Activated naive CD4-positive, alpha-beta T cell treated with anti-CD3 and anti-CD28 coated beads for 36 hours (primary cell): ENCODE measurements at regions not wholly inside any gene's neighbourhood (a gene's known extent, or its start where the extent isn't known, plus 50 kb on each side); places are given as distances from the start of the nearest gene placed in this dataset.

Experiments
- CTCF ChIA-PET: fragments of 350-600 bp; sonication (Branson Sonifier 250); formaldehyde crosslinking; loops from one replicate; lab custom pipeline; 2021; ENCODE audit warnings: antibody characterized with exemption; lab: Charles Lee
- DNase-seq: peaks from one replicate; pipeline ENCODE4 v3.0.0-alpha.2; 2020
- H3K27ac Mint-ChIP-seq: one replicate; pipeline ENCODE4 v1.8.0; 2021; ENCODE audit warnings: mild to moderate bottlenecking, mixed read lengths
- H3K27me3 Mint-ChIP-seq: one replicate; pipeline ENCODE4 v1.8.0; 2021; ENCODE audit warnings: low read depth, mixed read lengths
- H3K36me3 Mint-ChIP-seq: one replicate; pipeline ENCODE4 v1.8.0; 2021; ENCODE audit warnings: low read depth, mixed read lengths
- H3K4me1 Mint-ChIP-seq: one replicate; pipeline ENCODE4 v1.8.0; 2021; ENCODE audit warnings: low read depth, mixed read lengths
- H3K4me3 Mint-ChIP-seq: one replicate; pipeline ENCODE4 v1.8.0; 2021; ENCODE audit warnings: mild to moderate bottlenecking, moderate library complexity, mixed read lengths
- H3K9me3 Mint-ChIP-seq: one replicate; pipeline ENCODE4 v1.8.0; 2021; ENCODE audit warnings: mixed read lengths
- intact Hi-C: fragments of 100-400 bp; cut with micrococcal nuclease; formaldehyde crosslinking; loops from one replicate; pipeline ENCODE4 v1.15.1; 2023

GRCh38 chr9:108456903-108457302 is 398.9 kb downstream of the ACTL7B start:
- no peak overlapping the region for H3K27ac Mint-ChIP-seq
- CTCF ChIA-PET, result interaction anchor here (0.8 to 1.2 kb wide), 2 partner anchors 8 to 12 kb away, joined by 3 read pairs; no protein-coding TSS in a partner anchor
- H3K27me3 Mint-ChIP-seq, result no peaks in the 10 kb centered on the region
- no peak for DNase-seq
- peaks cover 2% of the 10 kb centered on the region for H3K9me3 Mint-ChIP-seq
- no peak overlapping the region for H3K4me3 Mint-ChIP-seq
- intact Hi-C loops, result no loop called here
- no peaks in the 10 kb centered on the region for H3K4me1 Mint-ChIP-seq
- no peaks in the 10 kb centered on the region for H3K36me3 Mint-ChIP-seq

- CTCF ChIA-PET, result no interaction called here
- H3K27me3 Mint-ChIP-seq, result no peaks in the 10 kb centered on the region
- intact Hi-C loops, result no loop called here
- H3K4me1 Mint-ChIP-seq, result no peaks in the 10 kb centered on the region
- H3K4me3 Mint-ChIP-seq, result no peak overlapping the region
- peaks cover 11% of the 10 kb centered on the region for H3K9me3 Mint-ChIP-seq
- H3K36me3 Mint-ChIP-seq, result no peaks in the 10 kb centered on the region
- H3K27ac Mint-ChIP-seq, result no peak overlapping the region
- DNase-seq, result no peak
Observed at GRCh38 chr9:108445431-108446071, 410.2 kb downstream of the ACTL7B start.

DNA sequence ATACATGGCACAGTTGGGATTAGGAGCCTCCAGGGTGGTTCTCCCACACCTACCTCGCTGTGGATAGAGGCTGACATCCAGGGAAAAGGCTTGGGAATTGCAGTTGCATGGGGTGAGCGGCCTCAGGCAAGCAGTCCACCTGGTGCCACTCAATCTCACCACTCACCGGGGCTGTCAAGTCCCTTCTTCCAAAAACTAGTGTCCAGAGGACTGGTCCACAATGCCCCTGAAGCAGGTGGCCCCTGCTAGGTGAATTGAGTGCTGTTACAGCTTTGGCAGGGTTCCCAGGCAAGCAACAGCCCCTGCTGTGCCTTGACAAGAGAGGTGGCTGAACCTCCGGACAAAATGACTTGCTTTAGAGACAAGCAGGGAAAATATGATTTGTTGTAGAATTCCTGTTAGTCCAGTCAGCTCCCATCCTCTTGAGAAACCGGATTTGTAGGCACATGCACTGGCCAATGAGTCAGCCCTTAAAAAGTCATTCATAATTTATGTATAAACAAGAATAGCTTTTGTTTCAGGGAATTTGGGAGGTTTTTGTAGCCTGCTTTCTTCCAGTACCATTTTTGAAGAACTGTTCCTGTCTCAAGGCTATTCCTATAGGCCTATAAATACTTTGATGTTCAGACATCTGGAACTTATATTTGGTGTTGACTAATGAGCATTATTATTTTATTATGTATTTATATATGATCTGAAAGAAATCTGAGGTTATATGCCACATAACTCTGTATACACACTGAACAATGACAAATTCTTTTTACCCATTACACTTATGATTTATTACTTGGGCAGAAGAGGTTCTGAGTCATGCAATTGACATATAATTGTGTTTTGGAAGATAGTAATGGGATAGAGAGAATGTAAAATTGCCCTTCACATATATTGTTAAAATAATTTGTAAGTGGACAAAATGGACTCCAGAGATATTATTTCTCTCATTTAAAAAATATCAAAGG is 411.1 kb downstream of the ACTL7B start:
- no peaks in the 10 kb centered on the region for H3K4me1 Mint-ChIP-seq
- no peak overlapping the region for H3K4me3 Mint-ChIP-seq
- DNase-seq, result no peak
- intact Hi-C loops, result no loop called here
- no peak overlapping the region for H3K27ac Mint-ChIP-seq
- no peaks in the 10 kb centered on the region for H3K27me3 Mint-ChIP-seq
- CTCF ChIA-PET, result no interaction called here
- no peaks in the 10 kb centered on the region for H3K36me3 Mint-ChIP-seq
- H3K9me3 Mint-ChIP-seq, result peaks cover 11% of the 10 kb centered on the region

- Mint-ChIP-seq H3K4me1 (no peaks in the 10 kb centered on the region), H3K27me3 (no peaks in the 10 kb centered on the region), H3K9me3 (peaks cover 6% of the 10 kb centered on the region), H3K27ac (no peak overlapping the region), H3K4me3 (no peak overlapping the region), H3K36me3 (no peaks in the 10 kb centered on the region)
- intact Hi-C loops, result no loop called here
- CTCF ChIA-PET, result no interaction called here
- DNase-seq, result no peak
Observed at GRCh38 chr9:108443741-108444140, 412.0 kb downstream of the ACTL7B start.

GRCh38 chr9:108443019-108443633 is 412.7 kb downstream of the ACTL7B start:
- intact Hi-C loops, result no loop called here
- DNase-seq, result no peak
- Mint-ChIP-seq H3K4me1 (no peaks in the 10 kb centered on the region), H3K4me3 (no peak overlapping the region), H3K36me3 (no peaks in the 10 kb centered on the region), H3K27me3 (no peaks in the 10 kb centered on the region), H3K27ac (no peak overlapping the region), H3K9me3 (peaks cover 6% of the 10 kb centered on the region)
- CTCF ChIA-PET, result no interaction called here

GRCh38 chr9:108442627-108443018 is 413.2 kb downstream of the ACTL7B start:
- intact Hi-C loops, result no loop called here
- H3K4me3 Mint-ChIP-seq, result no peak overlapping the region
- no peaks in the 10 kb centered on the region for H3K27me3 Mint-ChIP-seq
- no peaks in the 10 kb centered on the region for H3K4me1 Mint-ChIP-seq
- H3K36me3 Mint-ChIP-seq, result no peaks in the 10 kb centered on the region
- DNase-seq, result no peak
- no peak overlapping the region for H3K27ac Mint-ChIP-seq
- CTCF ChIA-PET, result no interaction called here
- peaks cover 6% of the 10 kb centered on the region for H3K9me3 Mint-ChIP-seq

DNA sequence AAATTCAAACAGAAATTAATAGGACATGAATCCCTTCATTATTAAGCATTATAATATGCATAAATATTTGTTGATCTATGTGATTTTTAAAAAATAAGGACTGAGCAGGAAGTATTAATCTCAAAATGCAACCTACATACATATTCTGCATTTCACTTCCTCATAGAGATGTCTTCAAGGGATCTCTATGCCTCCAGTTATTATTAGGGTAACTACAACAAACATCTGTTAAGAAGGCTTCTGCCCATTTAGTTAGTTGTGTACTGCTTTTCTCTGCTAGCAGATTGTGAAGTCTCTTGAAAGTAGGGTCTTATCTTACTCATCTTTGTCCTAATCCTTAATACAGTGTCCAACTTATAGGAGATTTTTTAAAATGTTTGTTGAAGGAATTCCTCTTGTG is 414.1 kb downstream of the ACTL7B start:
- Mint-ChIP-seq H3K4me1 (no peaks in the 10 kb centered on the region), H3K27me3 (no peaks in the 10 kb centered on the region), H3K36me3 (no peaks in the 10 kb centered on the region), H3K9me3 (peaks cover 6% of the 10 kb centered on the region), H3K4me3 (no peak overlapping the region), H3K27ac (no peak overlapping the region)
- CTCF ChIA-PET, result no interaction called here
- intact Hi-C loops, result no loop called here
- no peak for DNase-seq

DNA sequence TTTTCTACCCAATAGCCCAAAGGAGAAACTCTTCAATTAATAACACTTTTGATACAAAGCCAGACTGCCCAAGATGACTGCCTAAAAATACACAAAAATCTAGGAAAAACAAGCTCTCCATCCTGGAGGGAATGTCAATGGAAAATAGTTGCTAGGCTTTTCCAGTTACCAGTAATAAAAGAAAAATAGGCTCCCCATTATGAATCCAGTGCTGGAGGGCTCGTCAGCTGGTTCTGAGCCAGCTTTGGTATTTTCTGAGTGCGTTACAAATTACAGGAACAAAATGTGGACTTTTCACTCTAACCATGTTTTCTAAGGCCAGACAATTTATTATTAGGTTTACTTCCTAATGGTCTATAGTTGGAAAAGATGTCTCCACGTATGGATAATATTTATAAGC is 414.5 kb downstream of the ACTL7B start:
- no peak overlapping the region for H3K27ac Mint-ChIP-seq
- H3K9me3 Mint-ChIP-seq, result peaks cover 4% of the 10 kb centered on the region
- no peak for DNase-seq
- no peaks in the 10 kb centered on the region for H3K27me3 Mint-ChIP-seq
- no peaks in the 10 kb centered on the region for H3K4me1 Mint-ChIP-seq
- CTCF ChIA-PET, result no interaction called here
- intact Hi-C loops, result no loop called here
- no peak overlapping the region for H3K4me3 Mint-ChIP-seq
- H3K36me3 Mint-ChIP-seq, result no peaks in the 10 kb centered on the region

DNA sequence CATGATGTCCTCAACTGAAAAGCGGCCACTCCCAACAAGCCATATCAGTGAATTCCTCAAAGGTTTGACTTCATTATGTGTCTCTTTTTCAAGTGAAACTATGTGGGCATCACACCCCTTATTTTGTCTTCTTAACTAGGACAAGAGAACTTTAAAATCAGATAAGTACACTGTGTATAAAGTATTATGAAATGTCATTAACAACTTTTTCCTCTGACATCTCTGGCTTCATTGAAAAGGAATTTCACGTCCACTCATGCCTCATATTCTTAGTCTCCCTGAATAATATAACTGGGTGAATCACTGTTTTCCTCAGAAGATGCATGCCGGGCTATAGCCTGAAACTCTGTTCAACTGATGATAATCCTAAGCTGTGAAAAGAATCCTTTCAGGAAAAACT is 415.8 kb downstream of the ACTL7B start:
- intact Hi-C loops, result loop anchor here (10.0 kb wide), 1 partner anchor 955 kb away; the partner anchor contains the start of gene KLF4
- no peak overlapping the region for H3K4me3 Mint-ChIP-seq
- no peak for DNase-seq
- CTCF ChIA-PET, result no interaction called here
- no peaks in the 10 kb centered on the region for H3K36me3 Mint-ChIP-seq
- H3K27me3 Mint-ChIP-seq, result no peaks in the 10 kb centered on the region
- H3K4me1 Mint-ChIP-seq, result no peaks in the 10 kb centered on the region
- peaks cover 5% of the 10 kb centered on the region for H3K9me3 Mint-ChIP-seq
- H3K27ac Mint-ChIP-seq, result no peak overlapping the region

- Mint-ChIP-seq H3K27me3 (no peaks in the 10 kb centered on the region), H3K36me3 (no peaks in the 10 kb centered on the region), H3K4me1 (no peaks in the 10 kb centered on the region), H3K27ac (no peak overlapping the region), H3K4me3 (no peak overlapping the region), H3K9me3 (peaks cover 2% of the 10 kb centered on the region)
- DNase-seq, result no peak
- CTCF ChIA-PET, result no interaction called here
- intact Hi-C loops, result loop anchor here (10.0 kb wide), 1 partner anchor 953 kb away; the partner anchor contains the start of gene KLF4
Observed at GRCh38 chr9:108437656-108438055, 418.1 kb downstream of the ACTL7B start.

DNA sequence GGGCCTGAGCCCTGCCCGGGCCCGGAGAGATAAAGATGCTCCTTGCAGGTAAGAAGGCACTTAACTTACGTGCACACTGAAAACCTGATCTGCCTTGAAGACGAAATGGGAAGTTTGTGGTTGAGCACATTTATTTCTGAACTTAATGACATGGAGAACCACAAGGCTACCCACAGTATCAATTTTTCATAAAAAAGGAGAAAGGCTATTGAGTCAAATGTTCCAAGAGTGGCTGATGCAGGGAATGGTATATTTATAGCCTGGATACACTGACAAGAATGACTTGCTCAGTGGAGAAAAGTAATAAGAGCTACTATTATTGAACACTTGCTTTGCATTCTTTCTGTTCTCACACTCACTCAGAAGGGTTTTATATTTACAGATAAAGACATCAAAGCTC is 419.3 kb downstream of the ACTL7B start:
- no peak overlapping the region for H3K27ac Mint-ChIP-seq
- no peak for DNase-seq
- no peaks in the 10 kb centered on the region for H3K36me3 Mint-ChIP-seq
- H3K4me3 Mint-ChIP-seq, result no peak overlapping the region
- no peaks in the 10 kb centered on the region for H3K27me3 Mint-ChIP-seq
- no peaks in the 10 kb centered on the region for H3K4me1 Mint-ChIP-seq
- H3K9me3 Mint-ChIP-seq, result peaks cover 4% of the 10 kb centered on the region
- CTCF ChIA-PET, result interaction anchor here (0.6 kb wide), 1 partner anchor 503 kb away, joined by 4 read pairs; no protein-coding TSS in a partner anchor
- intact Hi-C loops, result loop anchor here (10.0 kb wide), 1 partner anchor 952 kb away; the partner anchor contains the start of gene KLF4

DNA sequence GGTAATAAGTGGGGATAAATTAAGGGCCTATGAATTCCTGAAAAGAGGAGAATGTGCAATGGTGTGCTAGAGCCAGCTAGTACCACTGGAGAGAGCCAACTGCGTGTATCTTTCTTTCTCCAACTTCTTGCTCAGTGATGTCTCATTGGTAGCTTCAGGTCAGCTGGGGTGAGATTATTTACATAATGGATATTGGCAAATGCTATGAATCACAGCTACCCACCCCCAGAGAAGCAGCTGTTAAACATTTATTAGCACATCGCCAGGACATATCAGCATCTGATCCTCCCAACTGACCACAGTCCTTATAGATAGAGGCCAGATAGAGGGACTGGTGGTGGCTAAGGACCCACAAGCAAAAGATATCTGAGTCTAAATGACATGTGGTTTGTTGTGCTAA is 421.3 kb downstream of the ACTL7B start:
- Mint-ChIP-seq H3K27ac (no peak overlapping the region), H3K27me3 (no peaks in the 10 kb centered on the region), H3K4me3 (no peak overlapping the region), H3K9me3 (peaks cover 13% of the 10 kb centered on the region), H3K4me1 (no peaks in the 10 kb centered on the region), H3K36me3 (no peaks in the 10 kb centered on the region)
- DNase-seq, result no peak
- CTCF ChIA-PET, result no interaction called here
- intact Hi-C loops, result loop anchor here (10.0 kb wide), 1 partner anchor 950 kb away; the partner anchor contains the start of gene KLF4
